Tibial artery (tissue), 4 donors: ENCODE measurements at regions not wholly inside any gene's neighbourhood (a gene's known extent, or its start where the extent isn't known, plus 50 kb on each side); places are given as distances from the start of the nearest gene placed in this dataset.
A peak's percentile ranks its signal among the peaks of the same experiment; 100 is the strongest.

Experiments
- DNase-seq, 2 donors: peaks; one replicate each; pipeline ENCODE4 v3.0.0-alpha.2; 2019
- H3K27ac ChIP-seq, 2 donors: fragments of 200-600 bp; sonication (generic) in 1 of 2; 1 replicate in 1 of 2; 2 replicates in 1 of 2; pipeline ENCODE4 v1.5.1; 2018 to 2019; ENCODE audit warnings: mild to moderate bottlenecking in 1 of 2
- H3K27me3 ChIP-seq, 2 donors: fragments of 200-600 bp; sonication (generic) in 1 of 2; one replicate each; pipeline versions ENCODE4 v1.5.1 to v1.6.0; 2016 to 2019
- H3K36me3 ChIP-seq, 3 donors: fragments of 200-600 bp; sonication (generic) in 2 of 3; one replicate each; pipeline ENCODE4 v1.5.1; 2016 to 2019; ENCODE audit warnings: mild to moderate bottlenecking in 2 of 3
- H3K4me1 ChIP-seq, 4 donors: fragments of 200-600 bp; sonication (generic) in 2 of 4; 1 replicate in 3 of 4; 2 replicates in 1 of 4; pipeline ENCODE4 v1.5.1; 2016 to 2019
- H3K4me3 ChIP-seq, 2 donors: fragments of 200-600 bp; sonication (generic) in 1 of 2; 1 replicate in 1 of 2; 2 replicates in 1 of 2; pipeline ENCODE4 v1.5.1; 2018 to 2019; ENCODE audit warnings: mild to moderate bottlenecking in 2 of 2
- H3K9me3 ChIP-seq, 3 donors: fragments of 200-600 bp; sonication (generic) in 1 of 3; one replicate each; pipeline ENCODE4 v1.5.1; 2016 to 2019
- CTCF ChIP-seq, 2 experiments: fragments of 200-600 bp in 1 of 2; fragments of 450-650 bp in 1 of 2; IDR thresholded peaks; one replicate each; pipeline ENCODE4 v1.5.1; 2017 to 2019; ENCODE audit warnings: antibody characterized with exemption in 2 of 2, mild to moderate bottlenecking in 1 of 2, moderate library complexity in 1 of 2
- intact Hi-C: fragments of 100-400 bp; cut with DNase I; formaldehyde crosslinking; loops from one replicate; pipeline ENCODE4 v1.15.0; 2023; ENCODE audit warnings: low total_unique reads

GRCh38 chr4:15148691-15149090 lies 146.4 kb downstream of the CPEB2 start:
- TF ChIP-seq CTCF (IDR thresholded peaks at IDR 0.05), result no peak

GRCh38 chr4:15149234-15149838 lies 147.1 kb downstream of the CPEB2 start:
- H3K27ac ChIP-seq, result peak overlapping the region; percentile 8 to 73
- H3K27me3 ChIP-seq, result no peaks in the 10 kb centered on the region
- peaks cover 0 to 25% (median 15%) of the 10 kb centered on the region in 4 donors for H3K4me1 ChIP-seq
- no peaks in the 10 kb centered on the region for H3K36me3 ChIP-seq
- no peak for TF ChIP-seq CTCF (IDR thresholded peaks at IDR 0.05)
- no peak for DNase-seq
- intact Hi-C loops, result no loop called here
- H3K9me3 ChIP-seq, result no peaks in the 10 kb centered on the region
- no peak overlapping the region for H3K4me3 ChIP-seq

More at GRCh38 chr4:15148691-15149090, 146.4 kb downstream of the CPEB2 start:
- Histone ChIP-seq H3K27me3 (no peaks in the 10 kb centered on the region), H3K4me1 (peaks cover 0 to 25% (median 15%) of the 10 kb centered on the region in 4 donors), H3K9me3 (no peaks in the 10 kb centered on the region), H3K27ac (peak overlapping the region in 1 of 2 donors; percentile 73), H3K36me3 (no peaks in the 10 kb centered on the region), H3K4me3 (no peak overlapping the region)
- no peak for DNase-seq
- intact Hi-C loops, result no loop called here

- no peaks in the 10 kb centered on the region for H3K27me3 ChIP-seq
- intact Hi-C loops, result loop anchor here (2.0 to 10.0 kb wide), 2 partner anchors 37 to 155 kb away; no protein-coding TSS in a partner anchor
- DNase-seq, result peak; percentile 78 to 89
- H3K27ac ChIP-seq, result peak overlapping the region; percentile 8 to 73
- no peaks in the 10 kb centered on the region for H3K36me3 ChIP-seq
- peak in 1 of 2 experiments; percentile 23 for TF ChIP-seq CTCF (IDR thresholded peaks at IDR 0.05)
- H3K9me3 ChIP-seq, result no peaks in the 10 kb centered on the region
- H3K4me3 ChIP-seq, result no peak overlapping the region
- H3K4me1 ChIP-seq, result peaks cover 0 to 25% (median 15%) of the 10 kb centered on the region in 4 donors
Measured at GRCh38 chr4:15149839-15150592, 147.7 kb downstream of the CPEB2 start.

- Histone ChIP-seq H3K27me3 (no peaks in the 10 kb centered on the region), H3K36me3 (no peaks in the 10 kb centered on the region), H3K27ac (peak overlapping the region in 1 of 2 donors; percentile 73), H3K4me3 (no peak overlapping the region), H3K9me3 (no peaks in the 10 kb centered on the region), H3K4me1 (peaks cover 0 to 25% (median 15%) of the 10 kb centered on the region in 4 donors)
- no peak for DNase-seq
- intact Hi-C loops, result loop anchor here (2.0 to 10.0 kb wide), 2 partner anchors 38 to 156 kb away; no protein-coding TSS in a partner anchor
- no peak for TF ChIP-seq CTCF (IDR thresholded peaks at IDR 0.05)
Measured at GRCh38 chr4:15150631-15151030, 148.3 kb downstream of the CPEB2 start.

- H3K4me1 ChIP-seq, result peaks cover 0 to 25% (median 15%) of the 10 kb centered on the region in 4 donors
Measured at GRCh38 chr4:15151033-15151432, 148.8 kb downstream of the CPEB2 start.

More at GRCh38 chr4:15151033-15151432, 148.8 kb downstream of the CPEB2 start:
- no peaks in the 10 kb centered on the region for H3K27me3 ChIP-seq
- no peak overlapping the region for H3K4me3 ChIP-seq
- intact Hi-C loops, result loop anchor here (2.0 to 10.0 kb wide), 2 partner anchors 38 to 156 kb away; no protein-coding TSS in a partner anchor
- no peaks in the 10 kb centered on the region for H3K36me3 ChIP-seq
- TF ChIP-seq CTCF (IDR thresholded peaks at IDR 0.05), result no peak
- H3K27ac ChIP-seq, result peak overlapping the region in 1 of 2 donors; percentile 73
- H3K9me3 ChIP-seq, result no peaks in the 10 kb centered on the region
- no peak for DNase-seq
